ENCODE measurements at regions not wholly inside any gene's neighbourhood (a gene's known extent, or its start where the extent isn't known, plus 50 kb on each side); places are given as distances from the start of the nearest gene placed in this dataset.

DNA sequence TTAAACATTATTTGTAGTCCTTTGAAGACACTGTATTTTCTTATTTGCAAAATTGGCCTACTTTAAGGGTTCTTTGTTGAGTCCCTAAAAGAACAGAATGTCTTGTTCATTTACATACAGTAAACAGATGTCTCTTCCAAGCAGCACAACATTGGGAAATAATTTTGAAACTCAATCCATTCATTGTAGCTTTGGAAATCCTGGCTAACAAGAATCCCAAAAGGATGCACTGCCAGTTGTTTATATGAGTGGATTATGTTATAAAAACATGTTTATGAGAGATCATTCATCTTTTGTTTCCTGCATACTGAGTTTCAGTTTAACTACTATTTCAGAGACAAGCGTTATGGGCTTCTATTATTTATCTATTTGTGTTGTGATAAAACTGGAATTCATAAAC lies 499.3 kb downstream of the PID1 start:
- ChIA-PET CTCF (ENCODE audit: low intra/inter-chr PET ratio, low total read pairs) (no interaction called here), POLR2A (no interaction called here)
- intact Hi-C loops (cut with micrococcal nuclease; ENCODE audit: unreplicated experiment): no loop called here
- in situ Hi-C loops (cut with HindIII; ENCODE audit: extremely low pct_ligation_motif_present, low pct_unique_long_range_greater_than_20kb): no loop called here
- TF ChIP-seq NR3C1 (CRISPR knock-in tag; IDR thresholded peaks at IDR 0.05) (no peak), RFX5 (IDR thresholded peaks at IDR 0.05; ENCODE audit: low read depth, low read length) (no peak)
- TF ChIP-seq, protein P1, sequence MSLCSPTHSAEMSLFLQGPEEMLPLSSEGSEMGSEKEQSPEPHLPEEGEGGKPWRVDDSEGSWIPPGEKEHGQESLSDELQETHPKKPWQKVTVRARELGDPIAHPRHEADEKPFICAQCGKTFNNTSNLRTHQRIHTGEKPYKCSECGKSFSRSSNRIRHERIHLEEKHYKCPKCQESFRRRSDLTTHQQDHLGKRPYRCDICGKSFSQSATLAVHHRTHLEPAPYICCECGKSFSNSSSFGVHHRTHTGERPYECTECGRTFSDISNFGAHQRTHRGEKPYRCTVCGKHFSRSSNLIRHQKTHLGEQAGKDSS (CRISPR knock-in tag; IDR thresholded peaks at IDR 0.05; ENCODE audit: borderline replicate concordance, low read depth): no peak
- Histone ChIP-seq H3K4me3 (replicated peaks in 1 of 3; ENCODE audit: insufficient read depth in 1 of 3, low read depth in 2 of 3, low read length in 3 of 3) (no peak overlapping the region), H4K20me1 (ENCODE audit: insufficient read depth, low read length) (no peaks in the 10 kb centered on the region), H3K9ac (ENCODE audit: insufficient read depth, low read depth, low read length) (no peak overlapping the region), H3K79me2 (ENCODE audit: insufficient read depth, low read length) (no peaks in the 10 kb centered on the region), H3K27ac (ENCODE audit: extremely low read length, insufficient read depth, low read length) (no peak overlapping the region), H3K4me2 (ENCODE audit: low read depth, low read length) (no peak overlapping the region), H3K9me3 (ENCODE audit: low read length) (peaks cover 90% of the 10 kb centered on the region), H3K36me3 (replicated peaks in 1 of 2; ENCODE audit: control insufficient read depth in 1 of 2, insufficient read depth in 2 of 2, low read length in 2 of 2) (no peaks in the 10 kb centered on the region), H2AFZ (ENCODE audit: low read length) (no peak overlapping the region), H3K4me1 (ENCODE audit: insufficient read depth, low read length) (no peaks in the 10 kb centered on the region), H3K27me3 (ENCODE audit: control insufficient read depth in 1 of 2, insufficient read depth in 2 of 2, low read length in 2 of 2) (no peaks in the 10 kb centered on the region)
- BruUV-seq (replicated peaks): no TSS peak
- WGBS (ENCODE audit: low lambda C conversion rate): 6% methylated on average over 1 of the region's 1 CpG
- DNase-seq (ENCODE audit: low spot score) (no peak), FAIRE-seq (no peak), ATAC-seq (no peak)

DNA sequence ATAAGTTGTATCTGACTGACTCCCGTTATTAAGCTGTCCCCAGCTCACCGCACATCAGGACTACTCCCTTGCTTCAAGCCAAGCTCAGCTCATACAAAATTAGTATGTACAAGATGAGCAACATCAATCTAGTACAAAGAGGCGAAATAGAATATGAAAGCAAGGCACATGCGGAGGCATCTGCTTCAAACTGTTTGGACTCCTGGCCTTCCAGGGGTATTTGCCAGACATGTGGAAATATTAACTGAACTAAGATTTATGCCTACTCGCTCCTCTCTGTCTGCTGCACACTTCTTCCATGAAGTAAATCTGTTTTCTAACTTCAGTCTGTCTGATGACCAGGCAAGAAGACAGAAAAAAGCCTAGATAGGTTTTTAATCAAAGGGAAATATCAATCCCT lies 499.8 kb downstream of the PID1 start:
- no peak for ATAC-seq
- no peaks in the 10 kb centered on the region for H3K27me3 ChIP-seq (ENCODE audit: control insufficient read depth in 1 of 2, insufficient read depth in 2 of 2, low read length in 2 of 2)
- TF ChIP-seq ZSCAN22 (CRISPR knock-in tag; IDR thresholded peaks at IDR 0.05) (no peak), CHD2 (IDR thresholded peaks at IDR 0.05; ENCODE audit: low read depth, low read length) (no peak), RARA (CRISPR knock-in tag; IDR thresholded peaks at IDR 0.05) (no peak), GMEB2 (CRISPR knock-in tag; IDR thresholded peaks at IDR 0.05; ENCODE audit: low read depth) (no peak), ZBTB1 (CRISPR knock-in tag; IDR thresholded peaks at IDR 0.05; ENCODE audit: borderline replicate concordance) (no peak)

More for the DNA sequence above, 499.8 kb downstream of the PID1 start:
- intact Hi-C loops (cut with micrococcal nuclease; ENCODE audit: unreplicated experiment) (no loop called here), in situ Hi-C loops (cut with HindIII; ENCODE audit: extremely low pct_ligation_motif_present, low pct_unique_long_range_greater_than_20kb) (no loop called here)
- no peaks in the 10 kb centered on the region for H3K36me3 ChIP-seq (replicated peaks in 1 of 2; ENCODE audit: control insufficient read depth in 1 of 2, insufficient read depth in 2 of 2, low read length in 2 of 2)
- FAIRE-seq (no peak), DNase-seq (ENCODE audit: low spot score) (no peak)
- no peak overlapping the region for H2AFZ ChIP-seq (ENCODE audit: low read length)
- no peaks in the 10 kb centered on the region for H3K79me2 ChIP-seq (ENCODE audit: insufficient read depth, low read length)
- no peaks in the 10 kb centered on the region for H3K4me1 ChIP-seq (ENCODE audit: insufficient read depth, low read length)
- ChIA-PET POLR2A (no interaction called here), CTCF (ENCODE audit: low intra/inter-chr PET ratio, low total read pairs) (no interaction called here)
- H4K20me1 ChIP-seq (ENCODE audit: insufficient read depth, low read length): no peaks in the 10 kb centered on the region
- WGBS (ENCODE audit: low lambda C conversion rate): 19% methylated on average over 5 of the region's 5 CpGs
- no peak overlapping the region for H3K4me2 ChIP-seq (ENCODE audit: low read depth, low read length)
- peaks cover 90% of the 10 kb centered on the region for H3K9me3 ChIP-seq (ENCODE audit: low read length)
- no TSS peak for BruUV-seq (replicated peaks)
- H3K9ac ChIP-seq (ENCODE audit: insufficient read depth, low read depth, low read length): no peak overlapping the region
- no peak overlapping the region for H3K4me3 ChIP-seq (replicated peaks in 1 of 3; ENCODE audit: insufficient read depth in 1 of 3, low read depth in 2 of 3, low read length in 3 of 3)
- H3K27ac ChIP-seq (ENCODE audit: extremely low read length, insufficient read depth, low read length): no peak overlapping the region

All from HepG2 (cell line).